ENCODE measurements at regions not wholly inside any gene's neighbourhood (a gene's known extent, or its start where the extent isn't known, plus 50 kb on each side); places are given as distances from the start of the nearest gene placed in this dataset.
A peak's percentile ranks its signal among the peaks of the same experiment; 100 is the strongest.

- peak; percentile 25 for DNase-seq (ENCODE audit: low spot score)
These were observed 145.9 kb downstream of the ACKR3 start for GRCh38 chr2:236715491-236715961.

DNA sequence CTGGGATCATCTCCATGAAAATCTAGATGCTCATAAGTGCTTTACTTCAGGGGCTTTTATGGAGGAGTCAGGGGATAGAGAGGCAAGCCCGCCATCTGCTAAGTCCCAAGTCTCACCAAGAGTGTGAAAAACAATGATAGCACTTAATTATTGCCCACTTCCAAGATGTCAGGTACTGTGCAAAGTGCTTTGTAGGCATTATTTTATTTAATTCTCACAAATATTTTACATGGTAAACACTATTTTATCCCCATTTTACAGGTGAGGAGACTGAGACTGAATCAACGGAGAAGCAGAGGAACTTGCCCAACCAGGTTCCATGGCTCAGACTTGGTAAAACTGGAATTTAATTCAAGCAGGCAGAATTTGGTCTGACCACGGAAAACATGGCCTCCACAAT is 147.5 kb downstream of the ACKR3 start:
- no peak for DNase-seq (ENCODE audit: low spot score)

GRCh38 chr2:236717729-236718128 is 148.1 kb downstream of the ACKR3 start:
- DNase-seq (ENCODE audit: low spot score): no peak

GRCh38 chr2:236718207-236718992 is 148.8 kb downstream of the ACKR3 start:
- DNase-seq (ENCODE audit: low spot score): no peak

- no peak for DNase-seq (ENCODE audit: low spot score)
These were observed 149.6 kb downstream of the ACKR3 start for GRCh38 chr2:236719192-236719635.

DNA sequence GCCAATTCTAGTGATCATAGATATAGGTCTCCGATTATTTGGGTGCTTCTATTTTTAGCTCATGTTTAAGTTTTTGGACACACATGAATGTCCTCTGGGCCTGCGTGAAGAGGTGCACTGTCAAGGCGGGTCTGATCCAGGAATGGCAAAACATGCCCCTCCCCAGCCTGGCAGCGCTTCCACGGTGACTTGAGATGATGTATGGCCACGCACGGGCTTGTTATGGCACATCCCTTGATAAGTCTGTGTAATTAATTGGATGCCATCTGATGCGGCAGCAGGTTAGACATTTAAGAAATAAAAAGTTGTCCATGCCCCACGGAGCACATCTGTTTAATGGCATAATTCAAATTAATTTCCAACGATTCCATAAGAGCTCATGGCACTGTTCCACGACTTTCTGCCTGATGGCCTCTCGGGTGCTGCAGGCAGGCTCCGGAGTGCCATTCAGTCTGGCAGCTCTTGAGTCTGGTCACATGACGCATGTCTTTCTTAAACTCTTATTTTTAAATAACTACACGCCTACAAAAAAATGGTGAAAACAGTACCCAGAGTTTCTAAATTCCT is 151.4 kb downstream of the ACKR3 start:
- DNase-seq (ENCODE audit: low spot score): no peak

GRCh38 chr2:236724200-236724599 is 154.6 kb downstream of the ACKR3 start:
- no peak for DNase-seq (ENCODE audit: low spot score)

- DNase-seq (ENCODE audit: low spot score): no peak
These were observed 157.3 kb downstream of the ACKR3 start for GRCh38 chr2:236726701-236727450.

DNA sequence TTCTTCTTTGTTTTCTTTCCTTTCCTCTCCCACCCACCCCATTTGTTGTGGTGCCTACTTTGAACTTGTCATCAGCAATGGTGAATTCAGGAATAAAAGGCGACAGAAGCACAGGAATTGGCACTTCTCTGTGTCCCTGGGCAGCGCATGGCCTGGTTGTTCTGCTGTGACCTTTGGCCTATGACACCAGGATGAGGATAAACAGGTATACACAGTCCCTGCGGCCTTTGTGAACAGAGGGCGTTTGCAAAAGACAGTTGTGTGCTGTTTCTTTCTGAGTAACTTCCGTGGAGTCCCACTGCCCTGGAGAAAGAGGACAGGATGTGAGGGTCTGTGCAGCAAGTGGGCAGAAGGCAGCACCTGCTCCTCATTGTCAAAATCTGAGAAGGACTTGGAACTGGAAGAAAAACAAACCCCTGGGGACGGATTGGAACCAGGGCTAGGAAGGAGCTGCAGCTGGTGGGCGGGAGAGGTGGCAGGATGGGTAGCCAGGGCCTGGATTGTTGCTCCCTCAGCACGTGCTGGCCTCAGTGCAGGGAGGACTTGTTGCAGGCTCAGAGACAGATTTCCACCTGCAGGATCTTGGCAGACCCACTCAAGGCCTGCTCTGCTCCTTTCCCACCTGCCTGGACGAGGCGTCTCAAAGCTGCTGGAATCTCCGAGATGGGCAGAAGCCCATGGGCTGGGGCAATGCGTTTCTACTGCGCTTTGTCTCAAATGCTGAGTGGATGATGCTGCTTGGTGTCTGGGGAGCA is 159.5 kb downstream of the ACKR3 start:
- DNase-seq (ENCODE audit: low spot score): no peak

DNA sequence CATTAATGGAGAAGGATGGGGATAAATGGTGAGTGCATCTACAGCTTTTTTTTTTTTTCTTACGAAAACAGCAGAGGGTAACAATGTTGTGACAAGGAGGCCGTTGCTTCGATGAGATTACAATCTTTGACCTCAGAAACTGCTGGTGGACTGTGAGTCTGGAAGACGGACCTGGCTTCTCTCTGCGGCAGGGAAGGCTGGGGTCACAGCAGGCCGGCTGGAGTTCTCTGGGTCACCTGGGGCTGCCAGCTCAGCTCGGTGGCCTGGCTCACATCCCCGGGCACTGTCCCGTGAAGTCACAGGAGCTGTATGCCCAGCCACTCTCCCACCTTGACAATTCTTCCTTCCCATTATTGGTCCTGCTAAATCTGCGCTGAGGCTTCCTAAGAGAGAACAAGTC is 160.8 kb downstream of the ACKR3 start:
- DNase-seq (ENCODE audit: low spot score): no peak

- peak; percentile 78 for DNase-seq (ENCODE audit: low spot score)
These were observed 162.3 kb downstream of the ACKR3 start for GRCh38 chr2:236731767-236732580.

GRCh38 chr2:236733156-236733555 is 163.5 kb downstream of the ACKR3 start:
- no peak for DNase-seq (ENCODE audit: low spot score)

DNA sequence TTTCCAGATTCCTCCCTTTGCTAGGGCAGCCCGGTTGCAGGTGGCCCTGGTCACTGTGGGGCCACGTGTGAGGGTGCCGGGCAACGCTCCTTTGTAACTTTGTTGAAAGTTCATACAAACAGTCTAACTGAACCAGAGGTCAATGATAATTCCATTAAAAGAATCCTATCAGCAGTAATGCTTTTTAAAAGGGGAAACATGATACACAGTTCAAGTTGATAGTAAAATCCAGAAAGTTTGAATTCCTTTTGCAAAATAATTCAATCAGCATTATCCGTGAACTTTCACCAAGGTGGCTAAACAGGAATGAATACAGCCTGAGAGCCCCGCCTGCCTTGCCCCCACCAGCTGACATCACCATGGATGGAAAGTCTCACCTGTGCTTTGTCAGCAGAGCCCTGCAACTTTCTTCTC is 166.2 kb downstream of the ACKR3 start:
- no peak for DNase-seq (ENCODE audit: low spot score)

GRCh38 chr2:236738030-236738429 is 168.4 kb downstream of the ACKR3 start:
- no peak for DNase-seq (ENCODE audit: low spot score)

DNA sequence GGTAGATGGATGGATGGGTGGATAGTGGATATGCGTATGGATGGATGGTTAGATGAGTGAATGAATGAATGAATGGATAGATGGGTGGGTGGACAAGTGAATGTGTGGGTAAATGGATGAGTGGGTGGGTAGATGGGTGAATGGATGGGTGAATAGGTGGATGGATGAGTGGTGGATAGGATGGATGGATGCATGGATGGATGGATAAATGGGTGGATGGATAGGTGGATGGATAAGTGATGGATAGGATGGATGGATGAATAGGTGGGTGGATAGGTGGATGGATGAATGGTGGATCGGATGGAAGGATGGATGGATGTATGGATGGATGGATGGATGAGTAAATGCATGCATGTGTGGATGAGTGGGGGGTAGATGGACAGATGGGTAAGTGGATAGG is 169.3 kb downstream of the ACKR3 start:
- no peak for DNase-seq (ENCODE audit: low spot score)

DNA sequence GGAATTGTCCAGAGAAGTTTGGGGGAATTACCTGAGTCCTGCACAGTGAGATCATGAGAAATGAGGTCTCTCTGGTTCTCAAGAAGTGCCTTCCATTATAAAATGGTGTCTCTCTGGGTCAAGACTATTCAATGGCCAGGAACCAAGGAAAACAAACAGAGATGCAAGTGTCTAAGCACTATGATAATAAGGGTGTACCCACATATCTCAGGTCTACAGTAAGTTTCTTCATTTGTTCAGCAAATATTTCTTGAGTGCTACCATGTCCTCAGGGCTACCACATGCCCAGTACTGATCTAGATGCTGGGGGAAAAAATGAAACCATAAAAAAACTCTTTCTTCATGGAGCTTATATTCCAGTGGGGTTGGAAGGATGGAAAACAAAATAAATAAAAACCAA is 170.0 kb downstream of the ACKR3 start:
- DNase-seq (ENCODE audit: low spot score): no peak

DNA sequence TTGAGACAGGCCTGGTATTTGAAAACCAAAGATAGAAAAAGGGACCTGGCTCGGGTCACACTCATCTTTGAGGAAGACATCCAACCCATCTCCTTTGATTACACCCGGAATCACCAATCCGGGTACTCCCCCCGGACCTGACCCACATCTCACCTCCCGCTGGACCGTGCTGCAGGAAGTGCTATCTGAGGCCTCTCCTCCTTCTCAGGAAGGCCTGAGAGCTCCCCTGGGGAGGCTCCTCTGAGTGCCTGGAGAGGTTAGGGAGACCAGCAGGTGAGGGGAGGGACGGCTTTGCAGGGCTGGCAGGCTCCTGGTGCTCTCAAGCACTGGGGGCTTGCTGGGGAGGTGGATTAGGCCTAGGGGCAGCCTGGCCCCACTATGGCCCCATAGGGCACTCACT is 170.9 kb downstream of the ACKR3 start:
- no peak for DNase-seq (ENCODE audit: low spot score)

DNA sequence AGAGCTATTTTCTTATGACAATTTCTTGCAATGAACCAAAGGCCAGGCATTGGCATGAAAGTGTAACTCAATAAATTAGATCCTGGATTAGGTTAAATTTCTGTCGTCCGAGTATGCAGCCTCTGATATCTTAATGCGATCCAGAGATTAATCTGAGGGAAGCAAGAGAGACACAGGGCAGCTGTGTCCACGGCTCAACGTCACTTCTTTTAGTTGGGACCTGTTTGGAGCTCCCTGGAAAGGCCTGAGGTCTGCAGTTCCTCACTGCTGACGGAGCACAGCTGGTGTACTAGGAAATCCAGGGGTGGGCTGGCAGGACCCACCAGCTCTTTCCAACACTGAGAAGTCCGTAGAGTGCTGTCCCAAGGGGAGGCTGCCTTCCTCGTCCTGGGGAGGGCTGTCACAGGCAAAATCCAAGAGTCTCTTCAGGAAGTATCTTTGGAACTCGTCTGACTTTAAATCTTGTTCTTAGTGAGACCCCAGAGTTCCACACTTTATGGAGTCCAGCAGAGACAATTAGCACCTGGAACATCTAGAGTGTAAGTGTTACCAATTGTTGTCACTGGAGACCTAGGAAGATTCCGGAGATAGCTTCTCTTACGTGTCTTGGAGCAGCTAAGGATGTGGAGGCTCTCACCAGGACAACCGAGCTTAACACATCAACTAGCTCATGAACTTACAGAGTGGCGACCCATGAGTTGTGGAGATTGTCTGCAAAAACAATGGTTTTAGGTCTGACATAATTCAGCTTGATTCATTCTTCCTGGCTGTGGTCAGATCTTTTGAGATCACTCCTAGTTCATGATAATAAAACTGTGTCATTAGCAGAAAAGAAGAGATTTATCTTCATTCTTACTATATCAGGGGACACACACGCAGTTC is 173.7 kb downstream of the ACKR3 start:
- peak; percentile 31 for DNase-seq (ENCODE audit: low spot score)

DNA sequence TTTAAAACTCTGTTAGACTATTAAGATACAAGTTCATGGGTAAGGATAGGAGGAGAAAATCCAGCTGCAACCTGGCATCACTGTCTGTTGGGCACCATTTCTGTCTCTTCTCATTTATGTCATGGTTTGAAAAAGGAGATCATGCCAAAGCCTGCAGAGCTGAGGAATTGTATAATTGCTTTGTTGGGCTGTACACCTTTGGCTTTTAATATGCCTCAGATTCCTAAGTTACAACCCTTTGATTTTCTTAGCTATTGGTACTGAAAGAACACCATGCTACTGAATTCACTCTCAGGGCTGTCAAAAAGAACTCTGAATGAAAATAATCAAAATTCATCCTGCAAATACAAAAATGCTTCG is 174.3 kb downstream of the ACKR3 start:
- no peak for DNase-seq (ENCODE audit: low spot score)

DNA sequence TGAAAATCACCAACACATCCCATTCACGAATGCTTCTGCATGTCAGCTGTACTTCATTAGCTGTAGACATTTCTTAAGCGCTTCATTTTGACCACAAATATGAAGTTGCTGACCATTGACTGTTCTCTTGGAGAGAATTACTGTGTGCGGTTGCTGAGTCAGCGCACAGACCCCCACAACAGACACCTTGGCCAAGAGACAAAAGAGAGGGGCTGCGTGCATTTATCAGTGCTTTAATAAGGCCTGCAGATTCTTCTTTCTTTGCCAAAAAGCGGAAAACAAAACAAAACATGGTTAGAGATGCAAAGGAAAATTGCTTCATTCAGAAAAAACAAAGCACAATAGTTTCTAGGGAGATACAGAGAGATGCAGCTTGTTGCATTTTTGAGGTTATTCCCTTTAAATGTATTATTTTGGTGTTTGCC is 174.7 kb downstream of the ACKR3 start:
- DNase-seq (ENCODE audit: low spot score): peak; percentile 26
